K562 (cell line): ENCODE measurements at regions not wholly inside any gene's neighbourhood (a gene's known extent, or its start where the extent isn't known, plus 50 kb on each side); places are given as distances from the start of the nearest gene placed in this dataset.

Experiments used
- ADNP ChIP-seq: fragments of 200-800 bp; sonication (Bioruptor generic); IDR thresholded peaks from 2 replicates; pipeline ENCODE4 v1.6.1; 2016; ENCODE audit warnings: missing genetic modification characterization, missing compliant biosample characterization
- CBX3 ChIP-seq, 2 experiments: IDR thresholded peaks; 1 replicate in 1 of 2; 2 replicates in 1 of 2; pipeline ENCODE4 v1.6.1; 2012; ENCODE audit warnings: inconsistent platforms in 2 of 2, low read length in 2 of 2, borderline replicate concordance in 1 of 2, control low read depth in 1 of 2
- ELF4 ChIP-seq: fragments of 450-650 bp; formaldehyde crosslinking; IDR thresholded peaks from 2 replicates; pipeline ENCODE4 v1.4.0; 2022; ENCODE audit warnings: missing genetic modification characterization
- HDAC3 ChIP-seq: fragments of 450-650 bp; IDR thresholded peaks from 2 replicates; pipeline ENCODE4 v1.6.1; 2018; ENCODE audit warnings: borderline replicate concordance, mild to moderate bottlenecking, moderate library complexity; ENCODE audit not compliant: partially characterized antibody
- JUND ChIP-seq, 2 experiments: IDR thresholded peaks; 2 replicates in 1 of 2; 3 replicates in 1 of 2; pipeline ENCODE4 v1.6.1; 2011; ENCODE audit warnings: borderline replicate concordance in 2 of 2, low read depth in 2 of 2, low read length in 2 of 2, improper control_type of control experiment in 1 of 2, missing biosample characterization in 1 of 2, missing genetic modification characterization in 1 of 2, missing genetic modification reagents in 1 of 2
- KLF16 ChIP-seq: IDR thresholded peaks from 2 replicates; pipeline ENCODE4 v1.6.1; 2016; ENCODE audit warnings: antibody characterized with exemption
- MTA2 ChIP-seq: fragments of 450-650 bp; IDR thresholded peaks from 2 replicates; pipeline ENCODE4 v1.6.1; 2016; ENCODE audit warnings: low read depth
- POLR2A ChIP-seq: fragments of 450-650 bp; conservative IDR thresholded peaks from 2 replicates; pipeline ENCODE4 v1.6.1; 2016
- PTTG1 ChIP-seq: fragments of 450-650 bp; IDR thresholded peaks from 2 replicates; pipeline ENCODE4 v1.6.1; 2016; ENCODE audit warnings: low read depth, mild to moderate bottlenecking, missing genetic modification characterization, missing compliant biosample characterization
- SAFB ChIP-seq: fragments of 200-400 bp; formaldehyde crosslinking; IDR thresholded peaks from 2 replicates; pipeline ENCODE4 v1.6.1; 2017; ENCODE audit warnings: low read depth, low read length, borderline replicate concordance
- SIX5 ChIP-seq, 2 experiments: IDR thresholded peaks; 2 replicates each; pipeline ENCODE4 v1.6.1; 2011; ENCODE audit warnings: low read length in 2 of 2, borderline replicate concordance in 1 of 2, low read depth in 1 of 2, mild to moderate bottlenecking in 1 of 2, moderate library complexity in 1 of 2; ENCODE audit not compliant: insufficient read depth in 1 of 2
- SMAD3 ChIP-seq: fragments of 450-650 bp; formaldehyde crosslinking; conservative IDR thresholded peaks from 2 replicates; pipeline ENCODE4 v1.4.0; 2020; ENCODE audit warnings: mild to moderate bottlenecking
- SOX6 ChIP-seq: fragments of 450-650 bp; IDR thresholded peaks from 2 replicates; pipeline ENCODE4 v1.6.1; 2014; ENCODE audit warnings: mild to moderate bottlenecking
- STAT5A ChIP-seq: IDR thresholded peaks from 2 replicates; pipeline ENCODE4 v1.6.1; 2012; ENCODE audit warnings: low read length, inconsistent platforms, borderline replicate concordance
- TEAD1 ChIP-seq, 2 experiments: fragments of 450-650 bp in 1 of 2; sonication (generic) in 1 of 2; formaldehyde crosslinking; IDR thresholded peaks; 2 replicates each; pipeline versions ENCODE4 v1.4.0 to v1.8.0; 2020 to 2022; ENCODE audit warnings: mild to moderate bottlenecking in 2 of 2, missing genetic modification reagents in 1 of 2
- XRCC5 ChIP-seq: fragments of 200-400 bp; formaldehyde crosslinking; IDR thresholded peaks from 2 replicates; pipeline ENCODE4 v1.6.1; 2017; ENCODE audit warnings: low read depth, mild to moderate bottlenecking, low read length
- ZC3H4 ChIP-seq: sonication (generic); formaldehyde crosslinking; IDR thresholded peaks from 2 replicates; pipeline ENCODE4 v1.9.0; 2021; ENCODE audit warnings: missing genetic modification reagents, borderline replicate concordance
- TF ChIP-seq, protein P1 (sequence below): fragments of 450-650 bp; IDR thresholded peaks from 2 replicates; pipeline ENCODE4 v1.6.1; 2017; ENCODE audit warnings: mild to moderate bottlenecking, moderate library complexity
- TF ChIP-seq, protein P2 (sequence below): sonication (generic); formaldehyde crosslinking; IDR thresholded peaks from 2 replicates; pipeline ENCODE4 v1.8.0; 2022; ENCODE audit warnings: mild to moderate bottlenecking, low read depth, missing genetic modification reagents
- TF ChIP-seq, protein P3 (sequence below): sonication (generic); formaldehyde crosslinking; IDR thresholded peaks from 2 replicates; pipeline ENCODE4 v1.9.0; 2022; ENCODE audit warnings: mild to moderate bottlenecking, missing genetic modification reagents
- TF ChIP-seq, protein P4 (sequence below): fragments of 450-650 bp; formaldehyde crosslinking; IDR thresholded peaks from 2 replicates; pipeline ENCODE4 v1.4.0; 2020; ENCODE audit warnings: mild to moderate bottlenecking, mixed read lengths
- TF ChIP-seq, protein P5 (sequence below): fragments of 250-450 bp; sonication (Bioruptor Pico); IDR thresholded peaks from 2 replicates; pipeline ENCODE4 v1.8.0; 2021; ENCODE audit warnings: moderate library complexity, mild to moderate bottlenecking, inconsistent platforms

DNA sequence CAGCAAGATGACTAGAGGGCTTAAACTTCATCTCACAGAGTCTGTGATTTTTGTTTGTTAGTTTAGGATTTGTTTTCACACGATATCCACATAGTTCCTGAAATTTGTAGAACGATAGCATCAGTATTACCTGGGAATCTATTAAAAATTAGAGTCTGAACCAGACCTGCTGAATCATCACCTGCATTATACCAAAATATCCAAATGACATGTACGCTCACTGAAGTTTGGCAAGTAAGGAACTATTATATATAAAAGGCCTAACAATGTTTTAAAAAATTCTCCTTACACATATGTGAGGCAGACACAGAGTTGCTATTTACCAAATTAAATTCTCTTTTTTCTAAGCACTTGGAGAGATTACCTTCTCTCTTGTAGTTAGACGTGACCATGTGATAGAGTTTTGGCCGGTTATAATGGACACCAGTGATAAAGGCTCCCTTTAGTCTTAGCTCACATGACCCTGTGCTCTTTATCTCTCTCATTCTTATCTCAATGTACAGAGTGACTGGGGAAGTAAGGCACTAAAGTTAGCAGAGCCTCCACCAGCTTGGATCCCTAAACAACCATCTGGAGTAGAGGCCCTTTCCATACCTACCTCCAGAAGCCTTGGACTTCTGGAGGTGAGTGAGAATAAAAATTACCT, 363.1 kb downstream of the DSC3 start (continued):
- TF ChIP-seq, protein P1, sequence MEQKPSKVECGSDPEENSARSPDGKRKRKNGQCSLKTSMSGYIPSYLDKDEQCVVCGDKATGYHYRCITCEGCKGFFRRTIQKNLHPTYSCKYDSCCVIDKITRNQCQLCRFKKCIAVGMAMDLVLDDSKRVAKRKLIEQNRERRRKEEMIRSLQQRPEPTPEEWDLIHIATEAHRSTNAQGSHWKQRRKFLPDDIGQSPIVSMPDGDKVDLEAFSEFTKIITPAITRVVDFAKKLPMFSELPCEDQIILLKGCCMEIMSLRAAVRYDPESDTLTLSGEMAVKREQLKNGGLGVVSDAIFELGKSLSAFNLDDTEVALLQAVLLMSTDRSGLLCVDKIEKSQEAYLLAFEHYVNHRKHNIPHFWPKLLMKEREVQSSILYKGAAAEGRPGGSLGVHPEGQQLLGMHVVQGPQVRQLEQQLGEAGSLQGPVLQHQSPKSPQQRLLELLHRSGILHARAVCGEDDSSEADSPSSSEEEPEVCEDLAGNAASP: no peak
- TF ChIP-seq, protein P2, sequence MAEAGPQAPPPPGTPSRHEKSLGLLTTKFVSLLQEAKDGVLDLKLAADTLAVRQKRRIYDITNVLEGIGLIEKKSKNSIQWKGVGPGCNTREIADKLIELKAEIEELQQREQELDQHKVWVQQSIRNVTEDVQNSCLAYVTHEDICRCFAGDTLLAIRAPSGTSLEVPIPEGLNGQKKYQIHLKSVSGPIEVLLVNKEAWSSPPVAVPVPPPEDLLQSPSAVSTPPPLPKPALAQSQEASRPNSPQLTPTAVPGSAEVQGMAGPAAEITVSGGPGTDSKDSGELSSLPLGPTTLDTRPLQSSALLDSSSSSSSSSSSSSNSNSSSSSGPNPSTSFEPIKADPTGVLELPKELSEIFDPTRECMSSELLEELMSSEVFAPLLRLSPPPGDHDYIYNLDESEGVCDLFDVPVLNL: no peak
- TF ChIP-seq SAFB (no peak), KLF16 (peak; percentile 80), HDAC3 (peak; percentile 62), POLR2A (no peak), STAT5A (peak; percentile 77; the same call in 1 of the 2 replicates), ELF4 (CRISPR knock-in tag) (no peak), XRCC5 (no peak), ZC3H4 (CRISPR knock-in tag) (no peak), TEAD1 (CRISPR knock-in tag; IDR thresholded peaks at IDR 0.05) (peak in 1 of 2 experiments; percentile 71; a peak in 1 of 4 replicates), CBX3 (IDR thresholded peaks at IDR 0.05; ENCODE audit: borderline replicate concordance in 1 of 2, low read length in 2 of 2) (peak in 1 of 2 experiments; percentile 83; a peak in 2 of 3 replicates), SIX5 (IDR thresholded peaks at IDR 0.05; ENCODE audit: borderline replicate concordance in 1 of 2, insufficient read depth in 1 of 2, low read depth in 1 of 2, low read length in 2 of 2) (no peak), PTTG1 (no peak), MTA2 (peak; percentile 76), SMAD3 (peak; percentile 59), SOX6 (peak; percentile 95), ADNP (tag) (peak; percentile 46; the same call in 1 of the 2 replicates), JUND (IDR thresholded peaks at IDR 0.05; ENCODE audit: borderline replicate concordance, low read depth, low read length) (peak; percentile 74; the same call in 1 of the 2 replicates), JUND (tag; IDR thresholded peaks at IDR 0.05; ENCODE audit: borderline replicate concordance, low read depth, low read length) (peak; percentile 68; the same call in 1 of the 3 replicates)
- TF ChIP-seq, protein P3, sequence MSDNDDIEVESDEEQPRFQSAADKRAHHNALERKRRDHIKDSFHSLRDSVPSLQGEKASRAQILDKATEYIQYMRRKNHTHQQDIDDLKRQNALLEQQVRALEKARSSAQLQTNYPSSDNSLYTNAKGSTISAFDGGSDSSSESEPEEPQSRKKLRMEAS (CRISPR knock-in tag): no peak
- TF ChIP-seq, protein P4, sequence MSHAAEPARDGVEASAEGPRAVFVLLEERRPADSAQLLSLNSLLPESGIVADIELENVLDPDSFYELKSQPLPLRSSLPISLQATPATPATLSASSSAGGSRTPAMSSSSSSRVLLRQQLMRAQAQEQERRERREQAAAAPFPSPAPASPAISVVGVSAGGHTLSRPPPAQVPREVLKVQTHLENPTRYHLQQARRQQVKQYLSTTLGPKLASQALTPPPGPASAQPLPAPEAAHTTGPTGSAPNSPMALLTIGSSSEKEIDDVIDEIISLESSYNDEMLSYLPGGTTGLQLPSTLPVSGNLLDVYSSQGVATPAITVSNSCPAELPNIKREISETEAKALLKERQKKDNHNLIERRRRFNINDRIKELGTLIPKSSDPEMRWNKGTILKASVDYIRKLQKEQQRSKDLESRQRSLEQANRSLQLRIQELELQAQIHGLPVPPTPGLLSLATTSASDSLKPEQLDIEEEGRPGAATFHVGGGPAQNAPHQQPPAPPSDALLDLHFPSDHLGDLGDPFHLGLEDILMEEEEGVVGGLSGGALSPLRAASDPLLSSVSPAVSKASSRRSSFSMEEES (CRISPR knock-in tag): peak; percentile 83
- TF ChIP-seq, protein P5, sequence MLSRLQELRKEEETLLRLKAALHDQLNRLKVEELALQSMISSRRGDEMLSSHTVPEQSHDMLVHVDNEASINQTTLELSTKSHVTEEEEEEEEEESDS (CRISPR knock-in tag): no peak
